ENCODE measurements at regions not wholly inside any gene's neighbourhood (a gene's known extent, or its start where the extent isn't known, plus 50 kb on each side); places are given as distances from the start of the nearest gene placed in this dataset.

GRCh38 chr2:16978301-16978700 lies 312.7 kb upstream of the CYRIA start:
- TF ChIP-seq CTCF (optimal IDR thresholded peaks at IDR 0.05 in 1 of 3, IDR thresholded peaks at IDR 0.05 in 1 of 3, conservative IDR thresholded peaks at IDR 0.05 in 1 of 3; ENCODE audit: extremely low read depth in 1 of 3, insufficient read depth in 2 of 3, low read length in 3 of 3) = no peak
- TF ChIP-seq EZH2 (IDR thresholded peaks at IDR 0.05; ENCODE audit: low read length) = no peak
